A204.1 (cell line): ENCODE measurements at regions not wholly inside any gene's neighbourhood (a gene's known extent, or its start where the extent isn't known, plus 50 kb on each side); places are given as distances from the start of the nearest gene placed in this dataset.

Experiments
- FAIRE-seq: peaks from 2 replicates; lab custom pipeline; 2012; peaks lifted over from hg19 to GRCh38; lab: Jason Lieb, UNC

GRCh38 chr2:177068967-177069366, 143.6 kb upstream of the HNRNPA3 start:
- no peak for FAIRE-seq

GRCh38 chr2:177072090-177072489, 140.5 kb upstream of the HNRNPA3 start:
- no peak for FAIRE-seq

- no peak for FAIRE-seq
These were observed 139.0 kb upstream of the HNRNPA3 start for GRCh38 chr2:177073611-177074010.

GRCh38 chr2:177074099-177074710, 138.4 kb upstream of the HNRNPA3 start:
- no peak for FAIRE-seq

- FAIRE-seq: no peak
These were observed 137.3 kb upstream of the HNRNPA3 start for GRCh38 chr2:177075254-177075653.

- FAIRE-seq: no peak
These were observed 135.9 kb upstream of the HNRNPA3 start for GRCh38 chr2:177076636-177077179.

- FAIRE-seq: no peak
These were observed 134.8 kb upstream of the HNRNPA3 start for GRCh38 chr2:177077778-177078177.

- no peak for FAIRE-seq
These were observed 134.2 kb upstream of the HNRNPA3 start for GRCh38 chr2:177078416-177078815.

- no peak for FAIRE-seq
These were observed 133.7 kb upstream of the HNRNPA3 start for GRCh38 chr2:177078855-177079254.

- FAIRE-seq: no peak
These were observed 131.8 kb upstream of the HNRNPA3 start for GRCh38 chr2:177080746-177081284.

GRCh38 chr2:177084607-177085006, 128.0 kb upstream of the HNRNPA3 start:
- no peak for FAIRE-seq

GRCh38 chr2:177088529-177088928, 124.1 kb upstream of the HNRNPA3 start:
- FAIRE-seq: no peak

GRCh38 chr2:177090967-177091366, 121.6 kb upstream of the HNRNPA3 start:
- no peak for FAIRE-seq

GRCh38 chr2:177093371-177093770, 119.2 kb upstream of the HNRNPA3 start:
- no peak for FAIRE-seq

- FAIRE-seq: no peak
These were observed 114.5 kb upstream of the HNRNPA3 start for GRCh38 chr2:177098001-177098613.

- no peak for FAIRE-seq
These were observed 110.7 kb upstream of the HNRNPA3 start for GRCh38 chr2:177101930-177102329.

GRCh38 chr2:177106212-177106611, 106.4 kb upstream of the HNRNPA3 start:
- no peak for FAIRE-seq

- FAIRE-seq: no peak
These were observed 103.7 kb upstream of the HNRNPA3 start for GRCh38 chr2:177108890-177109289.

- no peak for FAIRE-seq
These were observed 97.9 kb upstream of the HNRNPA3 start for GRCh38 chr2:177114712-177115111.

GRCh38 chr2:177117755-177118154, 94.8 kb upstream of the HNRNPA3 start:
- no peak for FAIRE-seq

GRCh38 chr2:177118636-177119035, 94.0 kb upstream of the HNRNPA3 start:
- FAIRE-seq: no peak

- FAIRE-seq: no peak
These were observed 93.5 kb upstream of the HNRNPA3 start for GRCh38 chr2:177119099-177119498.

GRCh38 chr2:177123048-177123447, 89.5 kb upstream of the HNRNPA3 start:
- FAIRE-seq: no peak

GRCh38 chr2:177124371-177124770, 88.2 kb upstream of the HNRNPA3 start:
- no peak for FAIRE-seq
